ENCODE measurements at regions not wholly inside any gene's neighbourhood (a gene's known extent, or its start where the extent isn't known, plus 50 kb on each side); places are given as distances from the start of the nearest gene placed in this dataset.

GRCh38 chr16:86330906-86331305 lies 179.4 kb upstream of the FOXF1 start:
- Histone ChIP-seq H3K4me3 (ENCODE audit: low read length) (no peak overlapping the region), H3K4me1 (ENCODE audit: insufficient read depth, low read length) (no peaks in the 10 kb centered on the region), H3K27me3 (ENCODE audit: insufficient read depth, low read length, poor library complexity, severe bottlenecking) (no peaks in the 10 kb centered on the region), H3K9me3 (ENCODE audit: low read length) (no peaks in the 10 kb centered on the region), H3K36me3 (ENCODE audit: insufficient read depth, low read length) (no peaks in the 10 kb centered on the region), H3K27ac (ENCODE audit: low read depth, low read length) (no peak overlapping the region)
- no peak overlapping the region for H3K27ac Mint-ChIP-seq
- no peak overlapping the region for H3K4me3 Mint-ChIP-seq
- peaks cover 1 to 36% of the 10 kb centered on the region in 2 donors for H3K27me3 Mint-ChIP-seq
- POLR2A ChIA-PET: no interaction called here
- H3K4me1 Mint-ChIP-seq: no peaks in the 10 kb centered on the region
- CTCF ChIA-PET: no interaction called here
- no peak for DNase-seq
- peaks cover 0 to 1% (median 0%) of the 10 kb centered on the region in 5 donors for H3K9me3 Mint-ChIP-seq
- no peaks in the 10 kb centered on the region for H3K36me3 Mint-ChIP-seq

- no peaks in the 10 kb centered on the region for H3K9me3 ChIP-seq (ENCODE audit: low read length)
- ChIA-PET CTCF (no interaction called here), POLR2A (no interaction called here)
- no peak for DNase-seq
- H3K4me3 Mint-ChIP-seq: no peak overlapping the region
- no peaks in the 10 kb centered on the region for H3K27me3 ChIP-seq (ENCODE audit: insufficient read depth, low read length, poor library complexity, severe bottlenecking)
- no peaks in the 10 kb centered on the region for H3K36me3 Mint-ChIP-seq
- H3K4me1 ChIP-seq (ENCODE audit: insufficient read depth, low read length): no peaks in the 10 kb centered on the region
- H3K27ac ChIP-seq (ENCODE audit: low read depth, low read length): no peak overlapping the region
- H3K27ac Mint-ChIP-seq: no peak overlapping the region
- H3K4me3 ChIP-seq (ENCODE audit: low read length): no peak overlapping the region
- H3K36me3 ChIP-seq (ENCODE audit: insufficient read depth, low read length): no peaks in the 10 kb centered on the region
- no peaks in the 10 kb centered on the region for H3K4me1 Mint-ChIP-seq
- no peaks in the 10 kb centered on the region for H3K9me3 Mint-ChIP-seq
- peaks cover 1 to 30% of the 10 kb centered on the region in 2 donors for H3K27me3 Mint-ChIP-seq
Measured at GRCh38 chr16:86334079-86334635, 176.2 kb upstream of the FOXF1 start.

DNA sequence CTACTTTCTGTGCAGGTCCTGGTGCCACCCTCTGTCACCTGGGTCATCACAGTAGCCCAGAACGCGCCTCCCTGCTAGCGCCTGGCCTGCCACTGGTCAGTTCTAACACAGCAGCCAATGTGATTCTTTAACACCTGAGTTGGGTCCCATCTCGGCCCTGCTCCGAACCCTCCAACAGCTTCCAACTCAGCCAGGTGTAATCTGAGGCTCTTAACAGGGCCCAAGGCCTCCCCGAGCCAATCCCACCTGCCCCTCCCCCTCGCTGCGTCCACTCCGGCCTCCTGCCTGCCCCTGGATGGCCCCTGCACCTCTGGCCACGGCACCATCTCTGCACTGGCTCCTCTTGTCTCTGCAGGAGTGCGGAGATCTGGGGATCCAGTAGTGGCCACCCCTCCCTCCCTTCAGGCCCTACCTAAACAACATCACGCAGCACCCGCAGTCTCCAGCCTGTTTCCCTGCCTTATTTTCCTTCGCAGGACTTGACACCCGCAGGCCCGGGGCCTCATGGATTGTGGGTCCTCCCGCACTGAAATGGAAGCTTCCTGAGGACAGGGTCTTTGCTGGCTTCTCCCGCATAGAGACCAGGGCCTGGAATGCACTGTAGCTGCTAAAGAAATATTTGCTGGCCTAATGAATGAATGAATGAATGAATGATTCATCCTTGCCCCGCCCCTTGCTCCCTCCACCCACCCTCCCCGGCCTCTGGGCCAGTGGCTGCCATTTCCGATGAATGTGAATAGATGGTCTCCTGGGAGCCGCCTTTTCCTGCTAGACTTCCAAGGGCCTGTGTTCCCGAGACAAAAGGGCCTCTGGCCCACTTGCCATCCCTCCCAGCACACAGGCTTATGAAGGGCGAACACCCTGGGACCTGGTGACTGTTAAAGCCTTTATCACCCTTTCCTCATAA lies 174.8 kb upstream of the FOXF1 start:
- H3K36me3 ChIP-seq (ENCODE audit: insufficient read depth, low read length): no peaks in the 10 kb centered on the region
- POLR2A ChIA-PET: no interaction called here
- Mint-ChIP-seq H3K27me3 (peaks cover 3 to 25% of the 10 kb centered on the region in 2 donors), H3K4me3 (no peak overlapping the region), H3K36me3 (no peaks in the 10 kb centered on the region), H3K4me1 (no peaks in the 10 kb centered on the region), H3K27ac (no peak overlapping the region), H3K9me3 (no peaks in the 10 kb centered on the region)
- H3K27ac ChIP-seq (ENCODE audit: low read depth, low read length): no peak overlapping the region
- no peak overlapping the region for H3K4me3 ChIP-seq (ENCODE audit: low read length)
- H3K9me3 ChIP-seq (ENCODE audit: low read length): no peaks in the 10 kb centered on the region
- no peak for DNase-seq
- no peaks in the 10 kb centered on the region for H3K27me3 ChIP-seq (ENCODE audit: insufficient read depth, low read length, poor library complexity, severe bottlenecking)
- no peaks in the 10 kb centered on the region for H3K4me1 ChIP-seq (ENCODE audit: insufficient read depth, low read length)
- CTCF ChIA-PET: no interaction called here

- no peak overlapping the region for H3K27ac ChIP-seq (ENCODE audit: low read depth, low read length)
- H3K9me3 ChIP-seq (ENCODE audit: low read length): no peaks in the 10 kb centered on the region
- ChIA-PET POLR2A (no interaction called here), CTCF (no interaction called here)
- H3K4me3 ChIP-seq (ENCODE audit: low read length): no peak overlapping the region
- Mint-ChIP-seq H3K4me3 (no peak overlapping the region), H3K36me3 (no peaks in the 10 kb centered on the region), H3K9me3 (no peaks in the 10 kb centered on the region), H3K27me3 (peaks cover 10 to 19% of the 10 kb centered on the region in 2 donors), H3K27ac (no peak overlapping the region), H3K4me1 (no peaks in the 10 kb centered on the region)
- no peaks in the 10 kb centered on the region for H3K36me3 ChIP-seq (ENCODE audit: insufficient read depth, low read length)
- no peaks in the 10 kb centered on the region for H3K27me3 ChIP-seq (ENCODE audit: insufficient read depth, low read length, poor library complexity, severe bottlenecking)
- no peaks in the 10 kb centered on the region for H3K4me1 ChIP-seq (ENCODE audit: insufficient read depth, low read length)
- DNase-seq: no peak
Measured at GRCh38 chr16:86337138-86337537, 173.2 kb upstream of the FOXF1 start.

DNA sequence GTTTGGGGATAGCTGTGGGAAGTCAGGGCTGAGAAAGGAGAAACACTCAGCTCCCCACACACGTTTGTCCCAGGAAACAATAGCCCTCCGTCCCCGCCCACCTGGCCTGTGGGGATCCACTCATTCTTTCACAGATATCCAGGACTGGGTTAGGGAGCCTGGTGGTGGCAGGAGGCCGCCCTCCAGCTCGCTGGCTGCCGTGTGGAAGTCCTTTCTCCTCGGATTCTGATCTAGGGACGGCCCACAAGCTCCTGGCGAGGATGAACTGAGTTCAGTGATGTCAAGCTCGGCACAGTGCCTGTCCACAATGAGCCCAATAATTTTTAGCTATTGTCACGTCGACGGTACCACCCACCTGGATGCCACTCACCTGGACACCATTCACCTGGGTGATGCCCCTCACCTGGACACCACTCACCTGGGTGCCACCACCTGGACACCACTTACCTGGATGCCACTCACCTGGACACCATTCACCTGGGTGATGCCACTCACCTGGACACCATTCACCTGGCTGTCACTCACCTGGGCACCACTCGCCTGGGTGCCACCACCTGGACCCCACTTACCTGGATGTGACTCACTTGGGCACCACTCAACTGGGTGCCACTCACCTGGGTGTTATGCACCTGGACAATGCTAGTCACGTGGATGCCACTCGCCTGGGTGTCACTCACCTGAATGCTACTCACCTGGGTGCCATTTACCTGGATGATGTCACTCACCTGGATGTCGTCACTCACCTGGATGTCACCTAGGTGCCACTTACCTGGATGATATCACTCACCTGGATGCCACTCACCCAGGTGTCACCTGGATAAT lies 172.5 kb upstream of the FOXF1 start:
- H3K27ac ChIP-seq (ENCODE audit: low read depth, low read length): no peak overlapping the region
- Mint-ChIP-seq H3K4me3 (no peak overlapping the region), H3K27me3 (peaks cover 15 to 21% of the 10 kb centered on the region in 2 donors), H3K27ac (no peak overlapping the region), H3K9me3 (no peaks in the 10 kb centered on the region), H3K4me1 (no peaks in the 10 kb centered on the region), H3K36me3 (no peaks in the 10 kb centered on the region)
- H3K4me1 ChIP-seq (ENCODE audit: insufficient read depth, low read length): no peaks in the 10 kb centered on the region
- no peak for DNase-seq
- no peaks in the 10 kb centered on the region for H3K9me3 ChIP-seq (ENCODE audit: low read length)
- ChIA-PET CTCF (no interaction called here), POLR2A (no interaction called here)
- no peak overlapping the region for H3K4me3 ChIP-seq (ENCODE audit: low read length)
- no peaks in the 10 kb centered on the region for H3K36me3 ChIP-seq (ENCODE audit: insufficient read depth, low read length)
- H3K27me3 ChIP-seq (ENCODE audit: insufficient read depth, low read length, poor library complexity, severe bottlenecking): no peaks in the 10 kb centered on the region

- Mint-ChIP-seq H3K4me3 (no peak overlapping the region), H3K9me3 (no peaks in the 10 kb centered on the region), H3K36me3 (no peaks in the 10 kb centered on the region), H3K27me3 (peaks cover 18 to 21% of the 10 kb centered on the region in 2 donors), H3K4me1 (no peaks in the 10 kb centered on the region), H3K27ac (no peak overlapping the region)
- DNase-seq: no peak
- POLR2A ChIA-PET: no interaction called here
- no peaks in the 10 kb centered on the region for H3K36me3 ChIP-seq (ENCODE audit: insufficient read depth, low read length)
- no peak overlapping the region for H3K27ac ChIP-seq (ENCODE audit: low read depth, low read length)
- no peaks in the 10 kb centered on the region for H3K9me3 ChIP-seq (ENCODE audit: low read length)
- no peaks in the 10 kb centered on the region for H3K27me3 ChIP-seq (ENCODE audit: insufficient read depth, low read length, poor library complexity, severe bottlenecking)
- no peak overlapping the region for H3K4me3 ChIP-seq (ENCODE audit: low read length)
- no peaks in the 10 kb centered on the region for H3K4me1 ChIP-seq (ENCODE audit: insufficient read depth, low read length)
- CTCF ChIA-PET: no interaction called here
Measured at GRCh38 chr16:86338403-86339115, 171.8 kb upstream of the FOXF1 start.

DNA sequence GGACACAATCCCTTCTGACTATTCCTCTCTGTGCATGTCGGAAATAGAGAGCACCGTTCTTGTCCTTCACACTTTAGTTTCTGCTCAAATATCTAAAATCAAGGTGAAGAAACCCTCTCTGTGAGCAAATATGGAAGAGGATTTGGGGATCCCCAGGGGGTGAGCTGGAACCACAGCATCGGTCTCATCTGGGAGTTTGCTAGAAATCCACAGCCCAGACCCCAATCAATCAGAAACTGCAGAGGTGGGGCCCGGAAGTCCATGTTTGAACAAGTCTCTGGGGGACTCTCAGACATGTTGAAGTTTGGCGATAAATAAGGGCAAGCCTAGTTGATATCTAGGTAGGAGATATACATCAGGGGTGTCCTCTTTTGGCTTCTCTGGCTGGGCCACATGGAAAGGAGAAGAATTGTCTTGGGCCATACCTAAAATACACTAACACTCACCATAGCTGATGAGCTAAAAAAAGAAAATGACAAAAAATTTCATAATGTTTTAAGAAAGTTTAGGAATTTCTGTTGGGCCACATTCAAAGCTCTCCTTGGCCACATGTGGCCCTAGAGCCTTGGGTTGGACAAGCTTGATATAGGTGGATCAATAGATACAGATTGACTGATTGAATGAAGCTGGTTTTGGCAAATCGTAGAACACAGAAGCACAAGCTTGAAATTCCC lies 168.0 kb upstream of the FOXF1 start:
- POLR2A ChIA-PET: no interaction called here
- H3K4me1 Mint-ChIP-seq: no peaks in the 10 kb centered on the region

More for the DNA sequence above, 168.0 kb upstream of the FOXF1 start:
- Histone ChIP-seq H3K4me1 (ENCODE audit: insufficient read depth, low read length) (no peaks in the 10 kb centered on the region), H3K27me3 (ENCODE audit: insufficient read depth, low read length, poor library complexity, severe bottlenecking) (no peaks in the 10 kb centered on the region), H3K27ac (ENCODE audit: low read depth, low read length) (no peak overlapping the region), H3K36me3 (ENCODE audit: insufficient read depth, low read length) (no peaks in the 10 kb centered on the region), H3K4me3 (ENCODE audit: low read length) (no peak overlapping the region), H3K9me3 (ENCODE audit: low read length) (no peaks in the 10 kb centered on the region)
- DNase-seq: no peak
- H3K27me3 Mint-ChIP-seq: peaks cover 17 to 28% of the 10 kb centered on the region in 2 donors
- H3K9me3 Mint-ChIP-seq: no peaks in the 10 kb centered on the region
- CTCF ChIA-PET: no interaction called here
- H3K27ac Mint-ChIP-seq: no peak overlapping the region
- H3K36me3 Mint-ChIP-seq: no peaks in the 10 kb centered on the region
- H3K4me3 Mint-ChIP-seq: no peak overlapping the region
